ENCODE measurements at regions not wholly inside any gene's neighbourhood (a gene's known extent, or its start where the extent isn't known, plus 50 kb on each side); places are given as distances from the start of the nearest gene placed in this dataset.

- no peak for ATAC-seq (ENCODE audit: low read depth)
- H3K4me3 Mint-ChIP-seq, result no peak overlapping the region
- no peaks in the 10 kb centered on the region for H3K36me3 Mint-ChIP-seq
- no peak for DNase-seq (ENCODE audit: low spot score in 2 of 2)
- H3K27me3 Mint-ChIP-seq, result peaks cover 9% of the 10 kb centered on the region
- H3K4me1 Mint-ChIP-seq, result no peaks in the 10 kb centered on the region
- H3K27ac Mint-ChIP-seq, result no peak overlapping the region
- H3K9me3 Mint-ChIP-seq, result peaks cover 2% of the 10 kb centered on the region
Measured at GRCh38 chr6:40340957-40341356, 246.2 kb downstream of the LRFN2 start.

- H3K27ac Mint-ChIP-seq, result no peak overlapping the region
- H3K9me3 Mint-ChIP-seq, result peaks cover 2% of the 10 kb centered on the region
- peaks cover 9% of the 10 kb centered on the region for H3K27me3 Mint-ChIP-seq
- H3K36me3 Mint-ChIP-seq, result no peaks in the 10 kb centered on the region
- H3K4me3 Mint-ChIP-seq, result no peak overlapping the region
- H3K4me1 Mint-ChIP-seq, result no peaks in the 10 kb centered on the region
- ATAC-seq (ENCODE audit: low read depth), result no peak
- DNase-seq (ENCODE audit: low spot score in 2 of 2), result no peak
Measured at GRCh38 chr6:40340196-40340595, 247.0 kb downstream of the LRFN2 start.

GRCh38 chr6:40338306-40338705, 248.9 kb downstream of the LRFN2 start:
- ATAC-seq (ENCODE audit: low read depth) (no peak), DNase-seq (ENCODE audit: low spot score in 2 of 2) (no peak)
- no peaks in the 10 kb centered on the region for H3K36me3 Mint-ChIP-seq
- H3K9me3 Mint-ChIP-seq, result peaks cover 2% of the 10 kb centered on the region
- H3K27ac Mint-ChIP-seq, result no peak overlapping the region
- no peak overlapping the region for H3K4me3 Mint-ChIP-seq
- peaks cover 14% of the 10 kb centered on the region for H3K27me3 Mint-ChIP-seq
- H3K4me1 Mint-ChIP-seq, result no peaks in the 10 kb centered on the region

GRCh38 chr6:40336940-40337760, 250.0 kb downstream of the LRFN2 start:
- Mint-ChIP-seq H3K27ac (no peak overlapping the region), H3K4me3 (no peak overlapping the region), H3K4me1 (no peaks in the 10 kb centered on the region), H3K27me3 (peaks cover 14% of the 10 kb centered on the region), H3K9me3 (peaks cover 2% of the 10 kb centered on the region), H3K36me3 (no peaks in the 10 kb centered on the region)
- ATAC-seq (ENCODE audit: low read depth) (no peak), DNase-seq (ENCODE audit: low spot score in 2 of 2) (no peak)

- Mint-ChIP-seq H3K9me3 (peaks cover 2% of the 10 kb centered on the region), H3K27me3 (peaks cover 14% of the 10 kb centered on the region), H3K4me3 (no peak overlapping the region), H3K27ac (no peak overlapping the region), H3K4me1 (no peaks in the 10 kb centered on the region), H3K36me3 (no peaks in the 10 kb centered on the region)
- DNase-seq (ENCODE audit: low spot score in 2 of 2) (no peak), ATAC-seq (ENCODE audit: low read depth) (no peak)
Measured at GRCh38 chr6:40336296-40336695, 250.9 kb downstream of the LRFN2 start.

GRCh38 chr6:40334496-40335270, 252.5 kb downstream of the LRFN2 start:
- DNase-seq (ENCODE audit: low spot score in 2 of 2) (no peak), ATAC-seq (ENCODE audit: low read depth) (no peak)
- Mint-ChIP-seq H3K4me3 (no peak overlapping the region), H3K9me3 (peaks cover 2% of the 10 kb centered on the region), H3K36me3 (no peaks in the 10 kb centered on the region), H3K4me1 (no peaks in the 10 kb centered on the region), H3K27ac (no peak overlapping the region), H3K27me3 (peaks cover 15% of the 10 kb centered on the region)

GRCh38 chr6:40331545-40331944, 255.6 kb downstream of the LRFN2 start:
- no peak overlapping the region for H3K4me3 Mint-ChIP-seq
- peaks cover 13% of the 10 kb centered on the region for H3K27me3 Mint-ChIP-seq
- no peaks in the 10 kb centered on the region for H3K9me3 Mint-ChIP-seq

GRCh38 chr6:40330301-40330721, 256.9 kb downstream of the LRFN2 start:
- no peak overlapping the region for H3K4me3 Mint-ChIP-seq
- no peaks in the 10 kb centered on the region for H3K9me3 Mint-ChIP-seq
- no peak overlapping the region for H3K27ac Mint-ChIP-seq
- DNase-seq (ENCODE audit: low spot score in 2 of 2) (no peak), ATAC-seq (ENCODE audit: low read depth) (no peak)
- no peaks in the 10 kb centered on the region for H3K36me3 Mint-ChIP-seq
- H3K4me1 Mint-ChIP-seq, result peaks cover 3% of the 10 kb centered on the region
- peaks cover 15% of the 10 kb centered on the region for H3K27me3 Mint-ChIP-seq

More at GRCh38 chr6:40331545-40331944, 255.6 kb downstream of the LRFN2 start:
- Mint-ChIP-seq H3K4me1 (peaks cover 3% of the 10 kb centered on the region), H3K36me3 (no peaks in the 10 kb centered on the region), H3K27ac (no peak overlapping the region)
- ATAC-seq (ENCODE audit: low read depth) (no peak), DNase-seq (ENCODE audit: low spot score in 2 of 2) (no peak)

- ATAC-seq (ENCODE audit: low read depth) (no peak), DNase-seq (ENCODE audit: low spot score in 2 of 2) (no peak)
- Mint-ChIP-seq H3K4me1 (peaks cover 3% of the 10 kb centered on the region), H3K27ac (peak overlapping the region; percentile 14), H3K36me3 (no peaks in the 10 kb centered on the region), H3K4me3 (no peak overlapping the region), H3K9me3 (no peaks in the 10 kb centered on the region), H3K27me3 (peaks cover 17% of the 10 kb centered on the region)
Measured at GRCh38 chr6:40328986-40329545, 258.1 kb downstream of the LRFN2 start.

GRCh38 chr6:40328386-40328985, 258.7 kb downstream of the LRFN2 start:
- H3K9me3 Mint-ChIP-seq, result no peaks in the 10 kb centered on the region
- H3K27ac Mint-ChIP-seq, result peak overlapping the region; percentile 14
- no peak overlapping the region for H3K4me3 Mint-ChIP-seq
- peaks cover 14% of the 10 kb centered on the region for H3K27me3 Mint-ChIP-seq
- ATAC-seq (ENCODE audit: low read depth) (no peak), DNase-seq (ENCODE audit: low spot score in 2 of 2) (no peak)
- no peaks in the 10 kb centered on the region for H3K36me3 Mint-ChIP-seq
- peaks cover 3% of the 10 kb centered on the region for H3K4me1 Mint-ChIP-seq

GRCh38 chr6:40326714-40327421, 260.3 kb downstream of the LRFN2 start:
- H3K4me1 Mint-ChIP-seq, result peaks cover 3% of the 10 kb centered on the region
- ATAC-seq (ENCODE audit: low read depth) (no peak), DNase-seq (ENCODE audit: low spot score in 2 of 2) (no peak)
- no peak overlapping the region for H3K4me3 Mint-ChIP-seq
- H3K9me3 Mint-ChIP-seq, result no peaks in the 10 kb centered on the region
- no peak overlapping the region for H3K27ac Mint-ChIP-seq
- peaks cover 17% of the 10 kb centered on the region for H3K27me3 Mint-ChIP-seq
- H3K36me3 Mint-ChIP-seq, result no peaks in the 10 kb centered on the region

- Mint-ChIP-seq H3K9me3 (no peaks in the 10 kb centered on the region), H3K4me1 (peaks cover 3% of the 10 kb centered on the region), H3K27ac (no peak overlapping the region), H3K27me3 (peaks cover 16% of the 10 kb centered on the region), H3K36me3 (no peaks in the 10 kb centered on the region), H3K4me3 (no peak overlapping the region)
- no peak for DNase-seq (ENCODE audit: low spot score in 2 of 2)
- ATAC-seq (ENCODE audit: low read depth), result no peak
Measured at GRCh38 chr6:40325791-40326190, 261.4 kb downstream of the LRFN2 start.

- no peak for DNase-seq (ENCODE audit: low spot score in 2 of 2)
- H3K27me3 Mint-ChIP-seq, result peaks cover 16% of the 10 kb centered on the region
Measured at GRCh38 chr6:40325041-40325440, 262.1 kb downstream of the LRFN2 start.

More at GRCh38 chr6:40325041-40325440, 262.1 kb downstream of the LRFN2 start:
- ATAC-seq (ENCODE audit: low read depth), result no peak
- Mint-ChIP-seq H3K4me1 (peaks cover 3% of the 10 kb centered on the region), H3K27ac (no peak overlapping the region), H3K9me3 (no peaks in the 10 kb centered on the region), H3K4me3 (no peak overlapping the region), H3K36me3 (no peaks in the 10 kb centered on the region)
